HL-60/S4 treated with retinoic acid at 250 ng/mL for 4 days and 3 days (cell line): ENCODE measurements at regions not wholly inside any gene's neighbourhood (a gene's known extent, or its start where the extent isn't known, plus 50 kb on each side); places are given as distances from the start of the nearest gene placed in this dataset.
"Not testable (repeated sequence)": the region's sequence is repeated elsewhere in the genome, so short reads cannot be mapped to it uniquely, and the experiment has no call there.

Experiments
- in situ Hi-C: fragments of 300-500 bp; cut with MboI; formaldehyde crosslinking; loops from 2 replicates; pipeline ENCODE4 v1.7.0; 2022; ENCODE audit warnings: low sequenced_read_pairs

- in situ Hi-C loops, result no loop called here
Measured at GRCh38 chr12:28770322-28770721, 378.8 kb upstream of the FAR2 start.

GRCh38 chr12:28771968-28772367, 377.1 kb upstream of the FAR2 start:
- in situ Hi-C loops, result no loop called here

GRCh38 chr12:28775556-28775955, 373.5 kb upstream of the FAR2 start:
- in situ Hi-C loops, result no loop called here

- in situ Hi-C loops, result no loop called here
Measured at GRCh38 chr12:28776220-28776619, 372.9 kb upstream of the FAR2 start.

- in situ Hi-C loops, result no loop called here
Measured at GRCh38 chr12:28776913-28777422, 372.1 kb upstream of the FAR2 start.

- in situ Hi-C loops, result no loop called here
Measured at GRCh38 chr12:28777603-28778365, 371.3 kb upstream of the FAR2 start.

GRCh38 chr12:28780096-28780495, 369.0 kb upstream of the FAR2 start:
- in situ Hi-C loops, result no loop called here

GRCh38 chr12:28780960-28781359, 368.1 kb upstream of the FAR2 start:
- in situ Hi-C loops, result no loop called here

- in situ Hi-C loops, result no loop called here
Measured at GRCh38 chr12:28781671-28782652, 367.1 kb upstream of the FAR2 start.

- in situ Hi-C loops, result no loop called here
Measured at GRCh38 chr12:28782812-28783211, 366.3 kb upstream of the FAR2 start.

- in situ Hi-C loops, result no loop called here
Measured at GRCh38 chr12:28787151-28787550, 361.9 kb upstream of the FAR2 start.

GRCh38 chr12:28788256-28788655, 360.8 kb upstream of the FAR2 start:
- in situ Hi-C loops, result not testable (repeated sequence)

GRCh38 chr12:28793581-28794151, 355.4 kb upstream of the FAR2 start:
- in situ Hi-C loops, result no loop called here

GRCh38 chr12:28794211-28794610, 354.9 kb upstream of the FAR2 start:
- in situ Hi-C loops, result no loop called here

- in situ Hi-C loops, result no loop called here
Measured at GRCh38 chr12:28794786-28795185, 354.3 kb upstream of the FAR2 start.

- in situ Hi-C loops, result no loop called here
Measured at GRCh38 chr12:28795311-28795710, 353.8 kb upstream of the FAR2 start.

GRCh38 chr12:28799348-28799747, 349.7 kb upstream of the FAR2 start:
- in situ Hi-C loops, result no loop called here

- in situ Hi-C loops, result no loop called here
Measured at GRCh38 chr12:28800129-28800528, 348.9 kb upstream of the FAR2 start.

- in situ Hi-C loops, result no loop called here
Measured at GRCh38 chr12:28802706-28803438, 346.2 kb upstream of the FAR2 start.

- in situ Hi-C loops, result no loop called here
Measured at GRCh38 chr12:28807535-28807934, 341.5 kb upstream of the FAR2 start.

- in situ Hi-C loops, result no loop called here
Measured at GRCh38 chr12:28811457-28811856, 337.6 kb upstream of the FAR2 start.
